CD4-positive, CD25-positive, alpha-beta regulatory T cell (primary cell): ENCODE measurements at regions not wholly inside any gene's neighbourhood (a gene's known extent, or its start where the extent isn't known, plus 50 kb on each side); places are given as distances from the start of the nearest gene placed in this dataset.

Experiments
- ATAC-seq, 2 donors: fragments of 150-1000 bp; cut with Tn5 transposase; one replicate each; pipeline ENCODE4 v1.10.0; 2021; ENCODE audit warnings: low read depth in 2 of 2, moderate number of reproducible peaks in 2 of 2, moderate library complexity in 1 of 2
- DNase-seq, 3 donors: peaks; one replicate each; pipeline versions ENCODE4 v3.0.0 to v3.0.0-alpha.2; 2012 to 2022; ENCODE audit warnings: mixed read lengths in 1 of 3
- H3K27ac ChIP-seq: one replicate; pipeline ENCODE4 v1.7.0; 2013; ENCODE audit warnings: mild to moderate bottlenecking, low read length; ENCODE audit not compliant: insufficient read depth, poor library complexity, severe bottlenecking
- H3K27me3 ChIP-seq: one replicate; pipeline ENCODE4 v1.7.0; 2013; ENCODE audit warnings: low read length; ENCODE audit not compliant: control insufficient read depth, insufficient read depth
- H3K36me3 ChIP-seq: one replicate; pipeline ENCODE4 v1.7.0; 2013; ENCODE audit warnings: mild to moderate bottlenecking, low read length, moderate library complexity; ENCODE audit not compliant: control insufficient read depth, insufficient read depth
- H3K4me1 ChIP-seq: 2 replicates; pipeline ENCODE4 v1.7.0; 2013; ENCODE audit warnings: mild to moderate bottlenecking, low read length; ENCODE audit not compliant: insufficient read depth, control insufficient read depth, poor library complexity, severe bottlenecking
- H3K4me3 ChIP-seq: one replicate; pipeline ENCODE4 v1.7.0; 2013; ENCODE audit warnings: low read depth, mild to moderate bottlenecking, low read length, moderate library complexity
- H3K9me3 ChIP-seq, 2 experiments: 1 replicate in 1 of 2; 2 replicates in 1 of 2; pipeline ENCODE4 v1.7.0; 2013; ENCODE audit warnings: low read length in 2 of 2, mild to moderate bottlenecking in 1 of 2, moderate library complexity in 1 of 2; ENCODE audit not compliant: control insufficient read depth in 2 of 2
- H3K27ac Mint-ChIP-seq, 3 donors: one replicate each; pipeline ENCODE4 v1.8.0; 2020 to 2022; ENCODE audit warnings: mild to moderate bottlenecking in 3 of 3, mixed read lengths in 3 of 3, moderate library complexity in 2 of 3
- H3K27me3 Mint-ChIP-seq: one replicate; pipeline ENCODE4 v1.8.0; 2022; ENCODE audit warnings: mild to moderate bottlenecking, mixed read lengths
- H3K36me3 Mint-ChIP-seq: one replicate; pipeline ENCODE4 v1.8.0; 2020; ENCODE audit warnings: mixed read lengths
- H3K4me1 Mint-ChIP-seq, 4 donors: one replicate each; pipeline ENCODE4 v1.8.0; 2020 to 2022; ENCODE audit warnings: mixed read lengths in 4 of 4, mild to moderate bottlenecking in 1 of 4
- H3K4me3 Mint-ChIP-seq, 4 donors: one replicate each; pipeline ENCODE4 v1.8.0; 2020 to 2022; ENCODE audit warnings: mild to moderate bottlenecking in 4 of 4, mixed read lengths in 4 of 4, moderate library complexity in 3 of 4
- H3K9me3 Mint-ChIP-seq, 7 donors: one replicate each; pipeline ENCODE4 v1.8.0; 2020 to 2022; ENCODE audit warnings: mixed read lengths in 7 of 7, mild to moderate bottlenecking in 3 of 7, moderate library complexity in 2 of 7

- ATAC-seq = no peak
- Mint-ChIP-seq H3K27me3 (peaks cover 4% of the 10 kb centered on the region), H3K27ac (no peak overlapping the region), H3K4me3 (no peak overlapping the region), H3K4me1 (no peaks in the 10 kb centered on the region), H3K9me3 (no peaks in the 10 kb centered on the region), H3K36me3 (no peaks in the 10 kb centered on the region)
- H3K27ac ChIP-seq = no peak overlapping the region
- H3K9me3 ChIP-seq = no peaks in the 10 kb centered on the region
- no peaks in the 10 kb centered on the region for H3K4me1 ChIP-seq
- H3K4me3 ChIP-seq = no peak overlapping the region
- no peak for DNase-seq
- H3K27me3 ChIP-seq = no peaks in the 10 kb centered on the region
- no peaks in the 10 kb centered on the region for H3K36me3 ChIP-seq
Observed at GRCh38 chr12:131381716-131382430, 329.0 kb upstream of the SFSWAP start.

DNA sequence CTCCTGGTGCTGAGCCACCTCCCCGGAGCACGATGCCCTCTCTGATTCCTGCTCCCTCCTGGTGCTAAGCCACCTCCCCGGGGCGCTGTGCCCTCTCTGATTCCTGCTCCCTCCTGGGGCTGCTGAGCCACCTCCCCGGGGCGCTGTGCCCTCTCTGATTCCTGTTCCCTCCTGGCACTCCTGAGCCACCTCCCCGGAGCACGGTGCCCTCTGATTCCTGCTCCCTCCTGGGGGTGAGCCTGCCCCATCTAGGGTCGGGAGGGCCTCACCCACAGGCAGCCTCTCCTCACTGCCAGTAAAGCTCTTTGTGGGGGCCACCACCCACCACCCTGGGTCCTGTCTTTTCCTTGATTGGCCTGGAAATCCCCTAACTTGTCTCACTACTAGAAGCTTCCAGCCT, 327.6 kb upstream of the SFSWAP start:
- Histone ChIP-seq H3K4me3 (no peak overlapping the region), H3K27me3 (no peaks in the 10 kb centered on the region), H3K4me1 (no peaks in the 10 kb centered on the region), H3K9me3 (no peaks in the 10 kb centered on the region), H3K36me3 (no peaks in the 10 kb centered on the region), H3K27ac (no peak overlapping the region)
- Mint-ChIP-seq H3K27me3 (peaks cover 4% of the 10 kb centered on the region), H3K36me3 (no peaks in the 10 kb centered on the region), H3K4me3 (no peak overlapping the region), H3K9me3 (no peaks in the 10 kb centered on the region), H3K27ac (no peak overlapping the region), H3K4me1 (no peaks in the 10 kb centered on the region)
- no peak for DNase-seq
- no peak for ATAC-seq

GRCh38 chr12:131383741-131384543, 326.9 kb upstream of the SFSWAP start:
- no peaks in the 10 kb centered on the region for H3K27me3 ChIP-seq
- peaks cover 4% of the 10 kb centered on the region for H3K27me3 Mint-ChIP-seq
- no peak for DNase-seq
- no peaks in the 10 kb centered on the region for H3K36me3 ChIP-seq
- no peaks in the 10 kb centered on the region for H3K9me3 Mint-ChIP-seq
- H3K4me1 Mint-ChIP-seq = no peaks in the 10 kb centered on the region
- H3K36me3 Mint-ChIP-seq = no peaks in the 10 kb centered on the region
- no peak for ATAC-seq
- H3K4me3 Mint-ChIP-seq = no peak overlapping the region
- no peak overlapping the region for H3K27ac Mint-ChIP-seq
- H3K4me3 ChIP-seq = no peak overlapping the region
- no peaks in the 10 kb centered on the region for H3K4me1 ChIP-seq
- no peaks in the 10 kb centered on the region for H3K9me3 ChIP-seq
- no peak overlapping the region for H3K27ac ChIP-seq

GRCh38 chr12:131384544-131384855, 326.4 kb upstream of the SFSWAP start:
- Histone ChIP-seq H3K4me3 (no peak overlapping the region), H3K27ac (no peak overlapping the region), H3K4me1 (no peaks in the 10 kb centered on the region), H3K36me3 (no peaks in the 10 kb centered on the region), H3K27me3 (no peaks in the 10 kb centered on the region), H3K9me3 (no peaks in the 10 kb centered on the region)
- no peaks in the 10 kb centered on the region for H3K4me1 Mint-ChIP-seq
- no peak for DNase-seq
- H3K4me3 Mint-ChIP-seq = no peak overlapping the region
- peaks cover 0 to 1% (median 0%) of the 10 kb centered on the region in 7 donors for H3K9me3 Mint-ChIP-seq
- no peak for ATAC-seq
- no peaks in the 10 kb centered on the region for H3K36me3 Mint-ChIP-seq
- H3K27me3 Mint-ChIP-seq = peaks cover 4% of the 10 kb centered on the region
- no peak overlapping the region for H3K27ac Mint-ChIP-seq

GRCh38 chr12:131385313-131386166, 325.4 kb upstream of the SFSWAP start:
- Histone ChIP-seq H3K9me3 (no peaks in the 10 kb centered on the region), H3K4me3 (no peak overlapping the region), H3K27me3 (no peaks in the 10 kb centered on the region), H3K4me1 (no peaks in the 10 kb centered on the region), H3K27ac (no peak overlapping the region), H3K36me3 (no peaks in the 10 kb centered on the region)
- Mint-ChIP-seq H3K27me3 (peaks cover 4% of the 10 kb centered on the region), H3K4me1 (no peaks in the 10 kb centered on the region), H3K9me3 (peaks cover 0 to 4% (median 0%) of the 10 kb centered on the region in 7 donors), H3K27ac (no peak overlapping the region), H3K4me3 (no peak overlapping the region), H3K36me3 (no peaks in the 10 kb centered on the region)
- ATAC-seq (no peak), DNase-seq (no peak)

GRCh38 chr12:131386167-131386521, 324.7 kb upstream of the SFSWAP start:
- Histone ChIP-seq H3K4me1 (no peaks in the 10 kb centered on the region), H3K36me3 (no peaks in the 10 kb centered on the region), H3K27ac (no peak overlapping the region), H3K27me3 (no peaks in the 10 kb centered on the region), H3K9me3 (no peaks in the 10 kb centered on the region), H3K4me3 (no peak overlapping the region)
- Mint-ChIP-seq H3K27me3 (peaks cover 4% of the 10 kb centered on the region), H3K4me3 (no peak overlapping the region), H3K36me3 (no peaks in the 10 kb centered on the region), H3K9me3 (peaks cover 0 to 4% (median 0%) of the 10 kb centered on the region in 7 donors), H3K4me1 (no peaks in the 10 kb centered on the region), H3K27ac (no peak overlapping the region)
- ATAC-seq (no peak), DNase-seq (no peak)

DNA sequence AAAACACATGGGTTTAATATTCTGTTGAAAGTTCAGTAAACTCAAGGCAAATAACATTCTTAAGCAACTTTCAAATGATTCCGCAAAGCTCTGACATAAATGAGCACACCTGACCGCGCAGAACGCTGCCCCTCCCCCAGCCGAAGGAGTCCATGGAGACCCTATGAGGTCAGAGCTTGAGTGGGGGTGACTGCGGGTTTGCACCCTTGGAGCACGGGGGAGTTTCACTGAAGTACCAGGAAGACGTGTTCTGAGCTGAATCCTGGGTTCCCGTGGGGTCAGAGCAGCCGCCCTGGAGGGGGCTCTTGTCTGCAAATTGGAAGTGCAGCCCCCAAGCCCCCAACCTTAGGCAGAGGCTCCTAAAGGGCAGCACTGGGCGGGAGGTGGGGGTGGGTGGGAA, 324.1 kb upstream of the SFSWAP start:
- Mint-ChIP-seq H3K4me1 (no peaks in the 10 kb centered on the region), H3K27ac (no peak overlapping the region)
- H3K4me1 ChIP-seq = no peaks in the 10 kb centered on the region

More for the DNA sequence above, 324.1 kb upstream of the SFSWAP start:
- no peak overlapping the region for H3K4me3 ChIP-seq
- ATAC-seq (no peak), DNase-seq (no peak)
- Mint-ChIP-seq H3K36me3 (no peaks in the 10 kb centered on the region), H3K4me3 (no peak overlapping the region), H3K27me3 (peaks cover 4% of the 10 kb centered on the region), H3K9me3 (peaks cover 0 to 4% (median 0%) of the 10 kb centered on the region in 7 donors)
- H3K27ac ChIP-seq = no peak overlapping the region
- H3K9me3 ChIP-seq = no peaks in the 10 kb centered on the region
- no peaks in the 10 kb centered on the region for H3K27me3 ChIP-seq
- H3K36me3 ChIP-seq = no peaks in the 10 kb centered on the region
